A549 (cell line): ENCODE measurements at regions not wholly inside any gene's neighbourhood (a gene's known extent, or its start where the extent isn't known, plus 50 kb on each side); places are given as distances from the start of the nearest gene placed in this dataset.

Experiments used
- ATAC-seq, 2 experiments: fragments of 200-7000 bp in 1 of 2; fragments of >200 bp in 1 of 2; cut with Nextera tagmentation in 1 of 2; cut with Tn5 transposase in 1 of 2; 3 replicates each; pipeline versions ENCODE4 v1.8.0 to v1.9.1; 2018 to 2020; ENCODE audit warnings: mild to moderate bottlenecking in 1 of 2, moderate library complexity in 1 of 2
- CTCF ChIA-PET: fragments of 300-600 bp; sonication (Branson Sonifier 250); formaldehyde crosslinking; extraction: SDS; loops from one replicate; lab custom pipeline; 2021; ENCODE audit warnings: antibody characterized with exemption, inconsistent platforms; lab: Yijun Ruan, JAX
- POLR2A ChIA-PET: fragments of 350-600 bp; formaldehyde crosslinking; extraction: SDS; loops from one replicate; lab custom pipeline; 2021; ENCODE audit warnings: antibody characterized with exemption, inconsistent platforms; lab: Yijun Ruan, JAX
- DNase-seq, 2 experiments: peaks; one replicate each; pipeline versions ENCODE4 v3.0.0 to v3.0.0-alpha.2; 2011 to 2016; ENCODE audit warnings: low read depth in 1 of 2, low spot score in 1 of 2
- FAIRE-seq: peaks from 2 replicates; lab custom pipeline; 2011; peaks lifted over from hg19 to GRCh38; lab: Jason Lieb, UNC
- H3K27ac ChIP-seq, 2 experiments: fragments of >200 bp; sonication (Bioruptor Twin); formaldehyde crosslinking; 3 replicates each; pipeline ENCODE4 v1.5.1; 2016 to 2017
- H3K4me1 ChIP-seq: fragments of >200 bp; sonication (Bioruptor Twin); formaldehyde crosslinking; 3 replicates; pipeline ENCODE4 v1.6.1; 2016
- H3K4me2 ChIP-seq: fragments of >200 bp; sonication (Bioruptor Twin); formaldehyde crosslinking; 3 replicates; pipeline ENCODE4 v1.6.1; 2016
- H3K4me3 ChIP-seq: fragments of >200 bp; sonication (Bioruptor Twin); formaldehyde crosslinking; 3 replicates; pipeline ENCODE4 v1.5.1; 2016
- H3K9me3 ChIP-seq: fragments of >200 bp; sonication (Bioruptor Twin); formaldehyde crosslinking; 3 replicates; pipeline ENCODE4 v1.6.1; 2016
- ATOH8 ChIP-seq: fragments of 250-450 bp; sonication (Bioruptor Pico); IDR thresholded peaks from 2 replicates; pipeline ENCODE4 v1.5.0; 2020; ENCODE audit warnings: low read depth, mild to moderate bottlenecking, moderate library complexity
- BHLHE40 ChIP-seq: IDR thresholded peaks from 2 replicates; pipeline ENCODE4 v1.6.1; 2012; ENCODE audit warnings: low read depth, low read length, inconsistent platforms
- CEBPB ChIP-seq, 2 experiments: fragments of >200 bp in 1 of 2; sonication (Bioruptor Twin) in 1 of 2; formaldehyde crosslinking in 1 of 2; IDR thresholded peaks; 2 replicates each; pipeline ENCODE4 v1.6.1; 2012 to 2016
- CHD4 ChIP-seq: fragments of 200-600 bp; sonication (generic); IDR thresholded peaks from 2 replicates; pipeline ENCODE4 v1.6.1; 2016; ENCODE audit warnings: antibody characterized with exemption, mild to moderate bottlenecking, borderline replicate concordance
- E2F6 ChIP-seq: IDR thresholded peaks from 2 replicates; pipeline ENCODE4 v1.6.1; 2012; ENCODE audit warnings: low read depth, borderline replicate concordance
- EHF ChIP-seq: fragments of 250-450 bp; sonication (Bioruptor Pico); IDR thresholded peaks from 2 replicates; pipeline ENCODE4 v1.5.0; 2020; ENCODE audit warnings: mild to moderate bottlenecking
- EHMT2 ChIP-seq: fragments of 200-600 bp; sonication (generic); IDR thresholded peaks from 2 replicates; pipeline ENCODE4 v1.6.1; 2016; ENCODE audit warnings: antibody characterized with exemption, low read depth, mild to moderate bottlenecking, moderate library complexity
- FOSB ChIP-seq: fragments of 250-450 bp; sonication (Bioruptor Pico); IDR thresholded peaks from 2 replicates; pipeline ENCODE4 v1.5.0; 2020; ENCODE audit warnings: mild to moderate bottlenecking, moderate library complexity
- FOSL2 ChIP-seq, 2 experiments: fragments of 450-650 bp in 1 of 2; fragments of >200 bp in 1 of 2; sonication (Bioruptor Twin) in 1 of 2; formaldehyde crosslinking; IDR thresholded peaks; 2 replicates each; pipeline versions ENCODE4 v1.5.0 to v1.6.1; 2016 to 2020; ENCODE audit warnings: mild to moderate bottlenecking in 1 of 2, moderate library complexity in 1 of 2
- HMGXB4 ChIP-seq: fragments of 250-450 bp; sonication (Bioruptor Pico); IDR thresholded peaks from 2 replicates; pipeline ENCODE4 v1.5.0; 2021; ENCODE audit warnings: mild to moderate bottlenecking, moderate library complexity, borderline replicate concordance
- HOXA7 ChIP-seq: fragments of 250-450 bp; sonication (Bioruptor Pico); IDR thresholded peaks from 2 replicates; pipeline ENCODE4 v1.5.0; 2020; ENCODE audit warnings: mild to moderate bottlenecking, moderate library complexity
- KDM1A ChIP-seq: fragments of 200-600 bp; sonication (generic); IDR thresholded peaks from 2 replicates; pipeline ENCODE4 v1.6.1; 2016; ENCODE audit warnings: low read depth, mild to moderate bottlenecking
- KDM5A ChIP-seq: fragments of 200-600 bp; sonication (generic); IDR thresholded peaks from 2 replicates; pipeline ENCODE4 v1.6.1; 2016; ENCODE audit warnings: antibody characterized with exemption, mild to moderate bottlenecking
- MAZ ChIP-seq: fragments of 150-350 bp; IDR thresholded peaks from 2 replicates; pipeline ENCODE4 v1.6.1; 2014; ENCODE audit warnings: antibody characterized with exemption, low read depth, low read length, borderline replicate concordance
- NPAS2 ChIP-seq: fragments of 250-450 bp; sonication (Bioruptor Pico); IDR thresholded peaks from 2 replicates; pipeline ENCODE4 v1.8.0; 2022; ENCODE audit warnings: mild to moderate bottlenecking, moderate library complexity, borderline replicate concordance
- PBX3 ChIP-seq: IDR thresholded peaks from 2 replicates; pipeline ENCODE4 v1.6.1; 2012
- PHF8 ChIP-seq: fragments of 200-600 bp; sonication (generic); IDR thresholded peaks from 2 replicates; pipeline ENCODE4 v1.6.1; 2016; ENCODE audit warnings: low read depth, mild to moderate bottlenecking, antibody characterized with exemption, moderate library complexity, borderline replicate concordance
- RAD21 ChIP-seq, 2 experiments: fragments of >200 bp in 1 of 2; sonication (Bioruptor Twin) in 1 of 2; formaldehyde crosslinking in 1 of 2; IDR thresholded peaks in 1 of 2; conservative IDR thresholded peaks in 1 of 2; 2 replicates in 1 of 2; 3 replicates in 1 of 2; pipeline ENCODE4 v1.6.1; 2012 to 2018; ENCODE audit warnings: inconsistent platforms in 1 of 2
- RARB ChIP-seq: fragments of 250-450 bp; sonication (Bioruptor Pico); IDR thresholded peaks from 2 replicates; pipeline ENCODE4 v1.8.0; 2021; ENCODE audit warnings: mild to moderate bottlenecking, moderate library complexity
- RNF2 ChIP-seq: fragments of 200-600 bp; sonication (generic); IDR thresholded peaks from 2 replicates; pipeline ENCODE4 v1.6.1; 2016; ENCODE audit warnings: low read depth, mild to moderate bottlenecking, antibody characterized with exemption, moderate library complexity, borderline replicate concordance
- TFCP2L1 ChIP-seq: fragments of 250-450 bp; sonication (Bioruptor Pico); IDR thresholded peaks from 2 replicates; pipeline ENCODE4 v1.5.0; 2021; ENCODE audit warnings: mild to moderate bottlenecking
- ZC3H11A ChIP-seq: fragments of 450-650 bp; IDR thresholded peaks from 2 replicates; pipeline ENCODE4 v1.6.1; 2014; ENCODE audit warnings: antibody characterized with exemption, mild to moderate bottlenecking
- ZFP36 ChIP-seq: fragments of 450-650 bp; IDR thresholded peaks from 2 replicates; pipeline ENCODE4 v1.6.1; 2014; ENCODE audit warnings: borderline replicate concordance; ENCODE audit not compliant: partially characterized antibody
- ZNF302 ChIP-seq: fragments of 250-450 bp; sonication (Bioruptor Pico); IDR thresholded peaks from 2 replicates; pipeline ENCODE4 v1.9.0; 2021; ENCODE audit warnings: inconsistent platforms, mild to moderate bottlenecking, moderate library complexity
- WGBS: methylation state at CpG from one replicate; pipeline ENCODE4 v1.1.6; 2017; ENCODE audit errors: missing lambda C conversion rate; 5-methylcytosine and 5-hydroxymethylcytosine counted together

GRCh38 chr3:5063724-5064123 is 58.4 kb upstream of the ARL8B start:
- Histone ChIP-seq H3K4me2 (no peak overlapping the region), H3K4me3 (no peak overlapping the region), H3K27ac (no peak overlapping the region), H3K4me1 (0 out of 3 replicates have a peak, but pooled peaks cover 1% of the 10 kb centered on the region), H3K9me3 (no peaks in the 10 kb centered on the region)
- 85% methylated on average over 6 of the region's 6 CpGs for WGBS
- FAIRE-seq: no peak
- ATAC-seq: no peak
- TF ChIP-seq RAD21 (conservative IDR thresholded peaks at IDR 0.05 in 1 of 2, IDR thresholded peaks at IDR 0.05 in 1 of 2): no peak
- TF ChIP-seq RNF2: no peak
- TF ChIP-seq NPAS2 (CRISPR knock-in tag): no peak
- no peak for TF ChIP-seq FOSL2 (IDR thresholded peaks at IDR 0.05)
- TF ChIP-seq FOSL2 (CRISPR knock-in tag; IDR thresholded peaks at IDR 0.05): no peak
- TF ChIP-seq E2F6: no peak
- DNase-seq: no peak
- ChIA-PET POLR2A (no interaction called here), CTCF (interaction anchor here (0.6 to 10.0 kb wide), 7 partner anchors 37 to 713 kb away, joined by 3 to 128 read pairs (median 3); no protein-coding TSS in a partner anchor)

GRCh38 chr3:5068531-5069050 is 53.5 kb upstream of the ARL8B start:
- ATAC-seq: no peak
- no peaks in the 10 kb centered on the region for H3K9me3 ChIP-seq

GRCh38 chr3:5069627-5070026 is 52.5 kb upstream of the ARL8B start:
- no peak overlapping the region for H3K4me3 ChIP-seq
- no peaks in the 10 kb centered on the region for H3K9me3 ChIP-seq
- H3K4me1 ChIP-seq: peaks cover 4% of the 10 kb centered on the region; the same call in 2 of the 3 replicates
- ChIA-PET CTCF (interaction anchor here (0.6 to 3.2 kb wide), 4 partner anchors 11 to 358 kb away, joined by 3 to 17 read pairs (median 10); no protein-coding TSS in a partner anchor), POLR2A (no interaction called here)
- H3K4me2 ChIP-seq: no peak overlapping the region
- TF ChIP-seq PHF8: no peak
- no peak for TF ChIP-seq EHMT2
- no peak for TF ChIP-seq ATOH8 (CRISPR knock-in tag)
- no peak for TF ChIP-seq MAZ
- TF ChIP-seq ZNF302: no peak
- TF ChIP-seq PBX3: no peak
- no peak for TF ChIP-seq RARB (CRISPR knock-in tag)
- TF ChIP-seq CHD4: no peak
- no peak for TF ChIP-seq CEBPB (IDR thresholded peaks at IDR 0.05)
- no peak for TF ChIP-seq KDM1A
- TF ChIP-seq ZC3H11A: no peak
- no peak for TF ChIP-seq BHLHE40
- TF ChIP-seq EHF (CRISPR knock-in tag): no peak
- no peak for TF ChIP-seq KDM5A
- FAIRE-seq (no peak), DNase-seq (no peak), ATAC-seq (no peak)
- no peak overlapping the region for H3K27ac ChIP-seq
- 72% methylated on average over 2 of the region's 2 CpGs for WGBS

More at GRCh38 chr3:5068531-5069050, 53.5 kb upstream of the ARL8B start:
- DNase-seq: no peak
- Histone ChIP-seq H3K4me3 (no peak overlapping the region), H3K4me1 (peaks cover 4% of the 10 kb centered on the region; the same call in 1 of the 3 replicates), H3K27ac (no peak overlapping the region), H3K4me2 (no peak overlapping the region)
- ChIA-PET POLR2A (no interaction called here), CTCF (interaction anchor here (1.1 to 3.2 kb wide), 4 partner anchors 10 to 357 kb away, joined by 3 to 15 read pairs (median 9); no protein-coding TSS in a partner anchor)
- TF ChIP-seq FOSB (CRISPR knock-in tag): no peak
- no peak for TF ChIP-seq HMGXB4 (CRISPR knock-in tag)
- no peak for TF ChIP-seq ZNF302
- no peak for TF ChIP-seq ZFP36
- no peak for TF ChIP-seq HOXA7 (CRISPR knock-in tag)
- no peak for TF ChIP-seq TFCP2L1 (CRISPR knock-in tag)
- WGBS: 78% methylated on average over 14 of the region's 14 CpGs
- no peak for FAIRE-seq
